ENCODE measurements at regions not wholly inside any gene's neighbourhood (a gene's known extent, or its start where the extent isn't known, plus 50 kb on each side); places are given as distances from the start of the nearest gene placed in this dataset.

- TF ChIP-seq CHD7 (IDR thresholded peaks at IDR 0.05; ENCODE audit: insufficient replicate concordance, low read length), result no peak
- no peak for TF ChIP-seq MAFK (IDR thresholded peaks at IDR 0.05; ENCODE audit: low read depth, low read length)
- no peak for TF ChIP-seq HDAC6 (IDR thresholded peaks at IDR 0.05; ENCODE audit: low read depth, low read length)
- no peak for TF ChIP-seq POLR2A (IDR thresholded peaks at IDR 0.05; ENCODE audit: control extremely low read depth in 1 of 2, low read depth in 2 of 2, low read length in 2 of 2)
- no peak for TF ChIP-seq SUZ12 (IDR thresholded peaks at IDR 0.05; ENCODE audit: low read length)
- TF ChIP-seq NANOG (IDR thresholded peaks at IDR 0.05; ENCODE audit: insufficient read depth, low read depth, low read length, poor library complexity, severe bottlenecking), result no peak
- TF ChIP-seq CHD2 (IDR thresholded peaks at IDR 0.05; ENCODE audit: low read length), result no peak
- TF ChIP-seq CBX5 (IDR thresholded peaks at IDR 0.05; ENCODE audit: low read depth, low read length), result no peak
Observed at GRCh38 chr17:49899191-49899485, 51.3 kb upstream of the TAC4 start (continued).
